SK-N-MC (cell line): ENCODE measurements at regions not wholly inside any gene's neighbourhood (a gene's known extent, or its start where the extent isn't known, plus 50 kb on each side); places are given as distances from the start of the nearest gene placed in this dataset.

Source experiments
- EZH2 ChIP-seq: fragments of 200-600 bp; sonication (generic); IDR thresholded peaks from one replicate; pipeline ENCODE4 v1.6.1; 2017; ENCODE audit warnings: antibody characterized with exemption
- POLR2AphosphoS5 ChIP-seq: IDR thresholded peaks from 2 replicates; pipeline ENCODE4 v1.6.1; 2012; ENCODE audit warnings: mild to moderate bottlenecking, low read depth, low read length, borderline replicate concordance

DNA sequence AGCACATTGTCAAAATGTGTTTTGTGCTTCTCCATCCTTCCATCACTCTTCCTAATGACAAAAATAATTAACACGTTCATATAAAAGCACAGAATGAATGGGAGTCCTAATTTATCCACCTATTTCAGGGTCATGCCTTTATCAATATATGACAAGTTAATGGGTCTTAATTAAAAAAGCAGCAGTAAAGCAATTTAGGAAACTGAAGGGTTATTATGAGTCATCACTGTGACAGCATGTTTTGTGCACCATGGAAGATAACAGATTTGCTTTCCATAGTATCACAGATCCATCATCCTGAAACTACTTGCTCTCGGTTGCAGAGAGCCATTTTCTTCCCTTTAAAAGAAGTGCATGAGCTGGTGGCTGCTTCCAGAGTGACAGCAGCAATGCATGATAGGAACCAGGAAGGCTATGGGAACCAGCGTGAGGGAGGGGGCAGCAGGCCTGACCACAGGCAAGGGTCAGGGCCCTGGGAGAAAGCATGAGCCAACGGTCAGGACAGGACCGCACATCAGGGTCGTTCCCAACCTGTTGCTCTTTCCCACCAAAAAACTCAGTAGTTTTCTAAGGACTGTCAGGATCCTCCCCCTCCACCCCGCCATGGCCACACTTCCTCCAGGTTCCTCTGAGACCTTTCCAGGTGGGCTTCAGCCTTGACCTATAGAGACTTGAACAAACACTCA lies 784.1 kb downstream of the UQCRFS1 start:
- TF ChIP-seq EZH2 (no peak), POLR2AphosphoS5 (no peak)
